NT2/D1 (cell line): ENCODE measurements at regions not wholly inside any gene's neighbourhood (a gene's known extent, or its start where the extent isn't known, plus 50 kb on each side); places are given as distances from the start of the nearest gene placed in this dataset.

Source experiments
- SUZ12 ChIP-seq: IDR thresholded peaks from 2 replicates; pipeline ENCODE4 v1.6.1; 2011; ENCODE audit not compliant: insufficient read length, insufficient read depth; ENCODE audit errors: extremely low read depth
- YY1 ChIP-seq: IDR thresholded peaks from 2 replicates; pipeline ENCODE4 v1.6.1; 2011; ENCODE audit not compliant: insufficient read length, insufficient read depth
- ZNF274 ChIP-seq: IDR thresholded peaks from 2 replicates; pipeline ENCODE4 v1.6.1; 2011; ENCODE audit warnings: mild to moderate bottlenecking, low read depth, low read length

DNA sequence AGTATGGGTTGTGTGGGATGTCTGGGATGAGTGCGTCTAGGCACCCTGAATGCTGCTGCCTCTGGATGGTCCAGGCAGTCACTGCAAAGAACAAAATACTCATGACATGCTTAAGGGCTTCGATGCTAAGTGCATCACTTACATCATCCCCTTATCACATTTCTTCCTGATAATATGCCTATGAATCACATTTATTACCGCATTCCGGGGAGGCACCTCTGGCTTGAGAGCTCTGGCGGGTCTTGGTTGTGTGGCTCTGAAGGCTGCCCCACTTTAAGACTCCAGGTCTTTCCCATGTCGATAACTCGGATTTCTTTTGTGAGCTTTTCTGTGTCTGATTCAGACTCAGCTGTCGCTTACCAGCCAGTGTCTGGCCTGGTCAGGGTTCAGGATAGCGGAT is 1126.4 kb downstream of the TBC1D22A start:
- TF ChIP-seq YY1 (no peak), ZNF274 (no peak), SUZ12 (no peak)
